SU-DHL-6 (cell line): ENCODE measurements at regions not wholly inside any gene's neighbourhood (a gene's known extent, or its start where the extent isn't known, plus 50 kb on each side); places are given as distances from the start of the nearest gene placed in this dataset.

ENCODE experiments used
- CTCF ChIP-seq: fragments of 200-600 bp; sonication (generic); IDR thresholded peaks from one replicate; pipeline ENCODE4 v1.5.1; 2017; ENCODE audit warnings: antibody characterized with exemption, mild to moderate bottlenecking, low read length, moderate library complexity; ENCODE audit not compliant: insufficient read depth, poor library complexity, severe bottlenecking
- EZH2phosphoT487 ChIP-seq: fragments of 200-600 bp; sonication (generic), shearing (Covaris generic); conservative IDR thresholded peaks from 2 replicates; pipeline ENCODE4 v1.6.1; 2018; ENCODE audit warnings: mild to moderate bottlenecking, antibody characterized with exemption, low read length, moderate library complexity, mixed read lengths

- TF ChIP-seq CTCF (no peak), EZH2phosphoT487 (no peak)
Measured at GRCh38 chr15:37743826-37744225, 190.6 kb upstream of the TMCO5A start.
